Neuron (in vitro differentiated cells): ENCODE measurements at regions not wholly inside any gene's neighbourhood (a gene's known extent, or its start where the extent isn't known, plus 50 kb on each side); places are given as distances from the start of the nearest gene placed in this dataset.
"Not testable (repeated sequence)": the region's sequence is repeated elsewhere in the genome, so short reads cannot be mapped to it uniquely, and the experiment has no call there.

Experiments used
- H2AFZ ChIP-seq: one replicate; pipeline ENCODE4 v1.6.1; 2013; ENCODE audit warnings: low read depth, mild to moderate bottlenecking, inconsistent platforms, low read length, moderate library complexity
- H3K27me3 ChIP-seq: one replicate; pipeline ENCODE4 v1.6.1; 2013; ENCODE audit warnings: low read length; ENCODE audit not compliant: insufficient read depth
- H3K36me3 ChIP-seq: one replicate; pipeline ENCODE4 v1.6.1; 2013; ENCODE audit warnings: low read length; ENCODE audit not compliant: insufficient read depth
- H3K4me1 ChIP-seq: one replicate; pipeline ENCODE4 v1.6.1; 2013; ENCODE audit warnings: low read length; ENCODE audit not compliant: insufficient read depth
- H3K4me3 ChIP-seq: 2 replicates; pipeline ENCODE4 v1.5.1; 2013; ENCODE audit warnings: mild to moderate bottlenecking, low read length, moderate library complexity
- H3K9me3 ChIP-seq: one replicate; pipeline ENCODE4 v1.6.1; 2013; ENCODE audit warnings: low read length

GRCh38 chr4:154988511-154988910 is 207.4 kb downstream of the RBM46 start:
- Histone ChIP-seq H2AFZ (no peak overlapping the region), H3K4me3 (no peak overlapping the region), H3K9me3 (no peaks in the 10 kb centered on the region), H3K4me1 (no peaks in the 10 kb centered on the region), H3K27me3 (no peaks in the 10 kb centered on the region), H3K36me3 (no peaks in the 10 kb centered on the region)

GRCh38 chr4:154989511-154989910 is 208.4 kb downstream of the RBM46 start:
- Histone ChIP-seq H3K36me3 (no peaks in the 10 kb centered on the region), H3K27me3 (no peaks in the 10 kb centered on the region), H3K9me3 (no peaks in the 10 kb centered on the region), H3K4me3 (no peak overlapping the region), H2AFZ (no peak overlapping the region), H3K4me1 (no peaks in the 10 kb centered on the region)

GRCh38 chr4:154997866-154998265 is 210.6 kb upstream of the NPY2R start:
- not testable (repeated sequence) for H2AFZ ChIP-seq, H3K36me3 ChIP-seq, H3K4me1 ChIP-seq, H3K27me3 ChIP-seq, H3K9me3 ChIP-seq, H3K4me3 ChIP-seq

GRCh38 chr4:154998284-154998683 is 210.2 kb upstream of the NPY2R start:
- Histone ChIP-seq H2AFZ (no peak overlapping the region), H3K36me3 (no peaks in the 10 kb centered on the region), H3K27me3 (no peaks in the 10 kb centered on the region), H3K4me3 (no peak overlapping the region), H3K4me1 (no peaks in the 10 kb centered on the region), H3K9me3 (no peaks in the 10 kb centered on the region)

GRCh38 chr4:154998773-154999172 is 209.7 kb upstream of the NPY2R start:
- no peak overlapping the region for H3K4me3 ChIP-seq

GRCh38 chr4:154999950-155000578 is 208.4 kb upstream of the NPY2R start:
- H3K27me3 ChIP-seq: no peaks in the 10 kb centered on the region
- no peaks in the 10 kb centered on the region for H3K9me3 ChIP-seq
- no peak overlapping the region for H2AFZ ChIP-seq
- H3K4me3 ChIP-seq: no peak overlapping the region
- H3K36me3 ChIP-seq: no peaks in the 10 kb centered on the region
- no peaks in the 10 kb centered on the region for H3K4me1 ChIP-seq

More at GRCh38 chr4:154998773-154999172, 209.7 kb upstream of the NPY2R start:
- H3K9me3 ChIP-seq: no peaks in the 10 kb centered on the region
- no peaks in the 10 kb centered on the region for H3K36me3 ChIP-seq
- H2AFZ ChIP-seq: no peak overlapping the region
- no peaks in the 10 kb centered on the region for H3K27me3 ChIP-seq
- H3K4me1 ChIP-seq: no peaks in the 10 kb centered on the region

GRCh38 chr4:155001251-155001650 is 207.2 kb upstream of the NPY2R start:
- H3K36me3 ChIP-seq: no peaks in the 10 kb centered on the region
- H3K27me3 ChIP-seq: no peaks in the 10 kb centered on the region
- H3K9me3 ChIP-seq: no peaks in the 10 kb centered on the region
- no peaks in the 10 kb centered on the region for H3K4me1 ChIP-seq
- no peak overlapping the region for H3K4me3 ChIP-seq
- no peak overlapping the region for H2AFZ ChIP-seq

- H3K4me1 ChIP-seq: no peaks in the 10 kb centered on the region
- no peaks in the 10 kb centered on the region for H3K9me3 ChIP-seq
- H3K27me3 ChIP-seq: no peaks in the 10 kb centered on the region
- no peak overlapping the region for H2AFZ ChIP-seq
- no peak overlapping the region for H3K4me3 ChIP-seq
- H3K36me3 ChIP-seq: no peaks in the 10 kb centered on the region
These were observed 202.9 kb upstream of the NPY2R start for GRCh38 chr4:155005395-155006090.

GRCh38 chr4:155007660-155008176 is 200.7 kb upstream of the NPY2R start:
- H3K27me3 ChIP-seq: no peaks in the 10 kb centered on the region
- H3K4me3 ChIP-seq: no peak overlapping the region
- no peak overlapping the region for H2AFZ ChIP-seq
- H3K36me3 ChIP-seq: no peaks in the 10 kb centered on the region
- H3K4me1 ChIP-seq: no peaks in the 10 kb centered on the region
- H3K9me3 ChIP-seq: no peaks in the 10 kb centered on the region

- Histone ChIP-seq H3K4me1 (no peaks in the 10 kb centered on the region), H3K36me3 (no peaks in the 10 kb centered on the region), H3K9me3 (no peaks in the 10 kb centered on the region)
These were observed 200.0 kb upstream of the NPY2R start for GRCh38 chr4:155008389-155008788.

GRCh38 chr4:155009288-155009687 is 199.1 kb upstream of the NPY2R start:
- H3K36me3 ChIP-seq: no peaks in the 10 kb centered on the region
- H3K9me3 ChIP-seq: no peaks in the 10 kb centered on the region
- no peaks in the 10 kb centered on the region for H3K4me1 ChIP-seq
- H3K4me3 ChIP-seq: no peak overlapping the region
- H2AFZ ChIP-seq: no peak overlapping the region
- no peaks in the 10 kb centered on the region for H3K27me3 ChIP-seq

More at GRCh38 chr4:155008389-155008788, 200.0 kb upstream of the NPY2R start:
- no peaks in the 10 kb centered on the region for H3K27me3 ChIP-seq
- H3K4me3 ChIP-seq: no peak overlapping the region
- H2AFZ ChIP-seq: no peak overlapping the region

- no peak overlapping the region for H2AFZ ChIP-seq
- H3K27me3 ChIP-seq: no peaks in the 10 kb centered on the region
- H3K36me3 ChIP-seq: no peaks in the 10 kb centered on the region
- H3K9me3 ChIP-seq: no peaks in the 10 kb centered on the region
- H3K4me3 ChIP-seq: no peak overlapping the region
- H3K4me1 ChIP-seq: no peaks in the 10 kb centered on the region
These were observed 198.1 kb upstream of the NPY2R start for GRCh38 chr4:155010376-155010775.

GRCh38 chr4:155011163-155011780 is 197.2 kb upstream of the NPY2R start:
- no peaks in the 10 kb centered on the region for H3K27me3 ChIP-seq
- no peak overlapping the region for H3K4me3 ChIP-seq
- no peaks in the 10 kb centered on the region for H3K4me1 ChIP-seq
- H2AFZ ChIP-seq: no peak overlapping the region
- H3K9me3 ChIP-seq: no peaks in the 10 kb centered on the region
- H3K36me3 ChIP-seq: no peaks in the 10 kb centered on the region
